ENCODE measurements at regions not wholly inside any gene's neighbourhood (a gene's known extent, or its start where the extent isn't known, plus 50 kb on each side); places are given as distances from the start of the nearest gene placed in this dataset.

DNA sequence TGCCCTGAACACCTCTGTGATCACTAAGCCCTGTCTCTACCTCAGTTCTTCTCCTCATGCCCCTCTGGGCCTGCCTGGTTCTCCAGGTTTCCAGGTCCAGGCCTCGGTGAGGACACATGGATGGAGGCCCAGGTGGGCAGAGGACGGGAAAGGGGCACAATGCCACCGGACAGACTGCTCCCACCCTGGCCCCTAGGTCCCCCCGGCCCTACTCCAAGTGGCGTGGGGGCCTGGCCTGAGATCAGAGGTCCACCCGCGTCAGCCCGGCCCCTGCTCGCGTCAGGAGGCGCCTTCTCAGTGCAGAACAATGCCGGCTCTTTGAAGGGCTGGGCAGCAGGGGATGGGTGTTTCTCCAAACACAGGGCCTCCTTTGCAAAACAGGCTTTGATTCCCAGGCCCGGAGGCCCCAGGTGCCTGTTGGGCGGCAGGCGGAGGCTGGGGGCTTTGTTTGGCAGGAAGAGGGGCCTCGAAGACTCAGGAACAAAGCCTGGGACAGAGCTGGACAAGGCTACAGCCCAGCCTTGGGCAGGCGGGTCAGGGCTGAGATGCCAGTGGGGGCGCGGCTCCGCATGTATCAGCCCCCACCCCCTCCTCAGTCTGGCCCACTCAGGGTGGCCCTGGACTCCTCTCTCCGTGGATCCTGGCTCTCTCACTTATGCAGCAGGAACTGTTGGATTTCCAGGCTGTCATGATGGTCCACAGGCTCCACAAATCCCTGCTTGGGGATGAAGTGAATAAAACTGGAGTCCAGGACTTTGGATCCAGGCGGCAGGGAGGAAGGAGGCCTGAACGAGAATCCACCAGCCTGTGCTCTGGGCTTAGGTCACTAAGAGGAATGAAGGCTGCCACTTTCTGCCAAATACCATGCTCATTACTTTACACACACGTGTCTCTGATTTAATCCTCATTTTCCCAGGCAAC is 77.4 kb upstream of the SLC2A1 start (continued):
- TF ChIP-seq, protein P1, sequence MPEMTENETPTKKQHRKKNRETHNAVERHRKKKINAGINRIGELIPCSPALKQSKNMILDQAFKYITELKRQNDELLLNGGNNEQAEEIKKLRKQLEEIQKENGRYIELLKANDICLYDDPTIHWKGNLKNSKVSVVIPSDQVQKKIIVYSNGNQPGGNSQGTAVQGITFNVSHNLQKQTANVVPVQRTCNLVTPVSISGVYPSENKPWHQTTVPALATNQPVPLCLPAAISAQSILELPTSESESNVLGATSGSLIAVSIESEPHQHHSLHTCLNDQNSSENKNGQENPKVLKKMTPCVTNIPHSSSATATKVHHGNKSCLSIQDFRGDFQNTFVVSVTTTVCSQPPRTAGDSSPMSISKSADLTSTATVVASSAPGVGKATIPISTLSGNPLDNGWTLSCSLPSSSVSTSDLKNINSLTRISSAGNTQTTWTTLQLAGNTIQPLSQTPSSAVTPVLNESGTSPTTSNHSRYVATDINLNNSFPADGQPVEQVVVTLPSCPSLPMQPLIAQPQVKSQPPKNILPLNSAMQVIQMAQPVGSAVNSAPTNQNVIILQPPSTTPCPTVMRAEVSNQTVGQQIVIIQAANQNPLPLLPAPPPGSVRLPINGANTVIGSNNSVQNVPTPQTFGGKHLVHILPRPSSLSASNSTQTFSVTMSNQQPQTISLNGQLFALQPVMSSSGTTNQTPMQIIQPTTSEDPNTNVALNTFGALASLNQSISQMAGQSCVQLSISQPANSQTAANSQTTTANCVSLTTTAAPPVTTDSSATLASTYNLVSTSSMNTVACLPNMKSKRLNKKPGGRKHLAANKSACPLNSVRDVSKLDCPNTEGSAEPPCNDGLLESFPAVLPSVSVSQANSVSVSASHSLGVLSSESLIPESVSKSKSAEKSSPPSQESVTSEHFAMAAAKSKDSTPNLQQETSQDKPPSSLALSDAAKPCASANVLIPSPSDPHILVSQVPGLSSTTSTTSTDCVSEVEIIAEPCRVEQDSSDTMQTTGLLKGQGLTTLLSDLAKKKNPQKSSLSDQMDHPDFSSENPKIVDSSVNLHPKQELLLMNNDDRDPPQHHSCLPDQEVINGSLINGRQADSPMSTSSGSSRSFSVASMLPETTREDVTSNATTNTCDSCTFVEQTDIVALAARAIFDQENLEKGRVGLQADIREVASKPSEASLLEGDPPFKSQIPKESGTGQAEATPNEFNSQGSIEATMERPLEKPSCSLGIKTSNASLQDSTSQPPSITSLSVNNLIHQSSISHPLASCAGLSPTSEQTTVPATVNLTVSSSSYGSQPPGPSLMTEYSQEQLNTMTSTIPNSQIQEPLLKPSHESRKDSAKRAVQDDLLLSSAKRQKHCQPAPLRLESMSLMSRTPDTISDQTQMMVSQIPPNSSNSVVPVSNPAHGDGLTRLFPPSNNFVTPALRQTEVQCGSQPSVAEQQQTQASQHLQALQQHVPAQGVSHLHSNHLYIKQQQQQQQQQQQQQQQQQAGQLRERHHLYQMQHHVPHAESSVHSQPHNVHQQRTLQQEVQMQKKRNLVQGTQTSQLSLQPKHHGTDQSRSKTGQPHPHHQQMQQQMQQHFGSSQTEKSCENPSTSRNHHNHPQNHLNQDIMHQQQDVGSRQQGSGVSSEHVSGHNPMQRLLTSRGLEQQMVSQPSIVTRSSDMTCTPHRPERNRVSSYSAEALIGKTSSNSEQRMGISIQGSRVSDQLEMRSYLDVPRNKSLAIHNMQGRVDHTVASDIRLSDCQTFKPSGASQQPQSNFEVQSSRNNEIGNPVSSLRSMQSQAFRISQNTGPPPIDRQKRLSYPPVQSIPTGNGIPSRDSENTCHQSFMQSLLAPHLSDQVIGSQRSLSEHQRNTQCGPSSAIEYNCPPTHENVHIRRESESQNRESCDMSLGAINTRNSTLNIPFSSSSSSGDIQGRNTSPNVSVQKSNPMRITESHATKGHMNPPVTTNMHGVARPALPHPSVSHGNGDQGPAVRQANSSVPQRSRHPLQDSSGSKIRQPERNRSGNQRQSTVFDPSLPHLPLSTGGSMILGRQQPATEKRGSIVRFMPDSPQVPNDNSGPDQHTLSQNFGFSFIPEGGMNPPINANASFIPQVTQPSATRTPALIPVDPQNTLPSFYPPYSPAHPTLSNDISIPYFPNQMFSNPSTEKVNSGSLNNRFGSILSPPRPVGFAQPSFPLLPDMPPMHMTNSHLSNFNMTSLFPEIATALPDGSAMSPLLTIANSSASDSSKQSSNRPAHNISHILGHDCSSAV (CRISPR knock-in tag; IDR thresholded peaks at IDR 0.05; ENCODE audit: borderline replicate concordance) = no peak
- TF ChIP-seq POLR2AphosphoS5 (IDR thresholded peaks at IDR 0.05; ENCODE audit: low read depth, low read length) = peak; percentile 45; the same call in 1 of the 2 replicates
- TF ChIP-seq ZNF720 (CRISPR knock-in tag; IDR thresholded peaks at IDR 0.05) = no peak
- TF ChIP-seq CEBPB (IDR thresholded peaks at IDR 0.05; ENCODE audit: borderline replicate concordance, low read depth, low read length) = no peak
- no peak for TF ChIP-seq SCMH1 (CRISPR knock-in tag; IDR thresholded peaks at IDR 0.05; ENCODE audit: borderline replicate concordance)
- TF ChIP-seq ZFP41 (CRISPR knock-in tag; IDR thresholded peaks at IDR 0.05; ENCODE audit: borderline replicate concordance) = no peak
- no peak for TF ChIP-seq PRPF4 (IDR thresholded peaks at IDR 0.05; ENCODE audit: low read depth, low read length, poor library complexity, severe bottlenecking)
- TF ChIP-seq, protein P2, sequence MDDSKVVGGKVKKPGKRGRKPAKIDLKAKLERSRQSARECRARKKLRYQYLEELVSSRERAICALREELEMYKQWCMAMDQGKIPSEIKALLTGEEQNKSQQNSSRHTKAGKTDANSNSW (CRISPR knock-in tag; IDR thresholded peaks at IDR 0.05; ENCODE audit: borderline replicate concordance) = 0 out of 2 replicates have a peak, but pooled peaks have one; percentile 38
- TF ChIP-seq, protein P3, sequence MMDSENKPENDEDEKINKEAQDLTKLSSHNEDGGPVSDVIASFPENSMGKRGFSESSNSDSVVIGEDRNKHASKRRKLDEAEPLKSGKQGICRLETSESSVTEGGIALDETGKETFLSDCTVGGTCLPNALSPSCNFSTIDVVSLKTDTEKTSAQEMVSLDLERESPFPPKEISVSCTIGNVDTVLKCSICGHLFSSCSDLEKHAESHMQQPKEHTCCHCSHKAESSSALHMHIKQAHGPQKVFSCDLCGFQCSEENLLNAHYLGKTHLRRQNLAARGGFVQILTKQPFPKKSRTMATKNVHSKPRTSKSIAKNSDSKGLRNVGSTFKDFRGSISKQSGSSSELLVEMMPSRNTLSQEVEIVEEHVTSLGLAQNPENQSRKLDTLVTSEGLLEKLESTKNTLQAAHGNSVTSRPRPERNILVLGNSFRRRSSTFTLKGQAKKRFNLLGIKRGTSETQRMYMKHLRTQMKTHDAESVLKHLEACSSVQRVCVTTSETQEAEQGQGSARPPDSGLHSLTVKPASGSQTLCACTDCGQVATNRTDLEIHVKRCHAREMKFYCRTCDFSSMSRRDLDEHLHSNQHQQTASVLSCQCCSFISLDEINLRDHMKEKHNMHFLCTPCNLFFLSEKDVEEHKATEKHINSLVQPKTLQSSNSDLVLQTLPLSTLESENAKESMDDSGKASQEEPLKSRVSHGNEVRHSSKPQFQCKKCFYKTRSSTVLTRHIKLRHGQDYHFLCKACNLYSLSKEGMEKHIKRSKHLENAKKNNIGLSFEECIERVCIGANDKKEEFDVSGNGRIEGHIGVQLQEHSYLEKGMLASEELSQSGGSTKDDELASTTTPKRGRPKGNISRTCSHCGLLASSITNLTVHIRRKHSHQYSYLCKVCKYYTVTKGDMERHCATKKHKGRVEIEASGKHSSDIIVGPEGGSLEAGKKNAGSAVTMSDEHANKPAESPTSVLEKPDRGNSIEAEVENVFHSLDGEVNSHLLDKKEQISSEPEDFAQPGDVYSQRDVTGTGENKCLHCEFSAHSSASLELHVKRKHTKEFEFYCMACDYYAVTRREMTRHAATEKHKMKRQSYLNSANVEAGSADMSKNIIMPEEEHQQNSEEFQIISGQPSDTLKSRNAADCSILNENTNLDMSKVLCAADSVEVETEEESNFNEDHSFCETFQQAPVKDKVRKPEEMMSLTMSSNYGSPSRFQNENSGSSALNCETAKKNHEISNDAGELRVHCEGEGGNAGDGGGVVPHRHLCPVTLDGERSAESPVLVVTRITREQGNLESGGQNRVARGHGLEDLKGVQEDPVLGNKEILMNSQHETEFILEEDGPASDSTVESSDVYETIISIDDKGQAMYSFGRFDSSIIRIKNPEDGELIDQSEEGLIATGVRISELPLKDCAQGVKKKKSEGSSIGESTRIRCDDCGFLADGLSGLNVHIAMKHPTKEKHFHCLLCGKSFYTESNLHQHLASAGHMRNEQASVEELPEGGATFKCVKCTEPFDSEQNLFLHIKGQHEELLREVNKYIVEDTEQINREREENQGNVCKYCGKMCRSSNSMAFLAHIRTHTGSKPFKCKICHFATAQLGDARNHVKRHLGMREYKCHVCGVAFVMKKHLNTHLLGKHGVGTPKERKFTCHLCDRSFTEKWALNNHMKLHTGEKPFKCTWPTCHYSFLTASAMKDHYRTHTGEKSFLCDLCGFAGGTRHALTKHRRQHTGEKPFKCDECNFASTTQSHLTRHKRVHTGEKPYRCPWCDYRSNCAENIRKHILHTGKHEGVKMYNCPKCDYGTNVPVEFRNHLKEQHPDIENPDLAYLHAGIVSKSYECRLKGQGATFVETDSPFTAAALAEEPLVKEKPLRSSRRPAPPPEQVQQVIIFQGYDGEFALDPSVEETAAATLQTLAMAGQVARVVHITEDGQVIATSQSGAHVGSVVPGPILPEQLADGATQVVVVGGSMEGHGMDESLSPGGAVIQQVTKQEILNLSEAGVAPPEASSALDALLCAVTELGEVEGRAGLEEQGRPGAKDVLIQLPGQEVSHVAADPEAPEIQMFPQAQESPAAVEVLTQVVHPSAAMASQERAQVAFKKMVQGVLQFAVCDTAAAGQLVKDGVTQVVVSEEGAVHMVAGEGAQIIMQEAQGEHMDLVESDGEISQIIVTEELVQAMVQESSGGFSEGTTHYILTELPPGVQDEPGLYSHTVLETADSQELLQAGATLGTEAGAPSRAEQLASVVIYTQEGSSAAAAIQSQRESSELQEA (CRISPR knock-in tag; IDR thresholded peaks at IDR 0.05; ENCODE audit: not compliant biosample characterization) = no peak
- peak; percentile 90 for TF ChIP-seq SOX13 (IDR thresholded peaks at IDR 0.05)
- TF ChIP-seq SOX13 (CRISPR knock-in tag; conservative IDR thresholded peaks at IDR 0.05 in 1 of 2, IDR thresholded peaks at IDR 0.05 in 1 of 2) = peak in 1 of 2 experiments; percentile 97; a peak in 2 of 4 replicates

All from HepG2 (cell line).